SH-SY5Y (cell line): ENCODE measurements at regions not wholly inside any gene's neighbourhood (a gene's known extent, or its start where the extent isn't known, plus 50 kb on each side); places are given as distances from the start of the nearest gene placed in this dataset.

ENCODE experiments used
- GATA2 ChIP-seq: IDR thresholded peaks from 2 replicates; pipeline ENCODE4 v1.6.1; 2011; ENCODE audit warnings: mild to moderate bottlenecking, low read depth, low read length
- GATA3 ChIP-seq: IDR thresholded peaks from 2 replicates; pipeline ENCODE4 v1.6.1; 2011; ENCODE audit warnings: low read depth, mild to moderate bottlenecking, low read length, moderate library complexity

GRCh38 chr16:73951481-73951880 is 345.1 kb upstream of the PSMD7 start:
- TF ChIP-seq GATA3 (no peak), GATA2 (no peak)

- TF ChIP-seq GATA2 (no peak), GATA3 (no peak)
Observed at GRCh38 chr16:73949574-73950320, 346.9 kb upstream of the PSMD7 start.

GRCh38 chr16:73945631-73946030 is 351.0 kb upstream of the PSMD7 start:
- no peak for TF ChIP-seq GATA2
- TF ChIP-seq GATA3, result no peak

GRCh38 chr16:73923951-73924350 is 372.7 kb upstream of the PSMD7 start:
- TF ChIP-seq GATA3 (no peak), GATA2 (no peak)

- TF ChIP-seq GATA3 (no peak), GATA2 (no peak)
Observed at GRCh38 chr16:73921295-73921694, 375.3 kb upstream of the PSMD7 start.

GRCh38 chr16:73916829-73917594 is 379.6 kb upstream of the PSMD7 start:
- no peak for TF ChIP-seq GATA2
- no peak for TF ChIP-seq GATA3

- no peak for TF ChIP-seq GATA2
- TF ChIP-seq GATA3, result no peak
Observed at GRCh38 chr16:73915935-73916334, 380.7 kb upstream of the PSMD7 start.

- no peak for TF ChIP-seq GATA3
- TF ChIP-seq GATA2, result no peak
Observed at GRCh38 chr16:73915140-73915539, 381.5 kb upstream of the PSMD7 start.

- TF ChIP-seq GATA2 (no peak), GATA3 (no peak)
Observed at GRCh38 chr16:73912850-73913249, 383.8 kb upstream of the PSMD7 start.

- TF ChIP-seq GATA3 (no peak), GATA2 (no peak)
Observed at GRCh38 chr16:73912281-73912680, 384.3 kb upstream of the PSMD7 start.

GRCh38 chr16:73909529-73910035 is 387.0 kb upstream of the PSMD7 start:
- TF ChIP-seq GATA3, result no peak
- no peak for TF ChIP-seq GATA2

- TF ChIP-seq GATA2, result no peak
- TF ChIP-seq GATA3, result no peak
Observed at GRCh38 chr16:73891129-73891542, 405.5 kb upstream of the PSMD7 start.

- TF ChIP-seq GATA3, result no peak
Observed at GRCh38 chr16:73890186-73891128, 406.2 kb upstream of the PSMD7 start.
